ENCODE measurements at regions not wholly inside any gene's neighbourhood (a gene's known extent, or its start where the extent isn't known, plus 50 kb on each side); places are given as distances from the start of the nearest gene placed in this dataset.
A peak's percentile ranks its signal among the peaks of the same experiment; 100 is the strongest.

- DNase-seq (ENCODE audit: low read depth), result peak; percentile 75
Measured at GRCh38 chr4:144903953-144904711, 193.9 kb downstream of the ANAPC10 start.

- no peak for DNase-seq (ENCODE audit: low read depth)
Measured at GRCh38 chr4:144905286-144905685, 192.7 kb downstream of the ANAPC10 start.

- DNase-seq (ENCODE audit: low read depth), result peak; percentile 74
Measured at GRCh38 chr4:144906181-144906925, 191.6 kb downstream of the ANAPC10 start.

- no peak for DNase-seq (ENCODE audit: low read depth)
Measured at GRCh38 chr4:144910723-144911122, 187.3 kb downstream of the ANAPC10 start.
